ENCODE measurements at regions not wholly inside any gene's neighbourhood (a gene's known extent, or its start where the extent isn't known, plus 50 kb on each side); places are given as distances from the start of the nearest gene placed in this dataset.

- TF ChIP-seq CTCF (IDR thresholded peaks at IDR 0.05) (no peak), POLR2A (IDR thresholded peaks at IDR 0.05) (no peak), EP300 (IDR thresholded peaks at IDR 0.05) (no peak), POLR2AphosphoS5 (IDR thresholded peaks at IDR 0.05) (no peak)
These were observed 415.6 kb upstream of the FBXO33 start for GRCh38 chr14:39847852-39848251.

All from stomach (tissue), 4 donors.